DND-41 (cell line): ENCODE measurements at regions not wholly inside any gene's neighbourhood (a gene's known extent, or its start where the extent isn't known, plus 50 kb on each side); places are given as distances from the start of the nearest gene placed in this dataset.

ENCODE experiments used
- ATAC-seq: fragments of 200-7000 bp; cut with Tn5 transposase; 3 replicates; pipeline ENCODE4 v1.9.1; 2021; ENCODE audit warnings: low read depth; ENCODE audit not compliant: insufficient read depth
- DNase-seq: peaks from one replicate; pipeline ENCODE4 v3.0.0-alpha.2; 2020
- H2AFZ ChIP-seq: 2 replicates; pipeline ENCODE4 v1.6.0; 2012; ENCODE audit warnings: low read depth, low read length
- H3K27ac ChIP-seq: 2 replicates; pipeline ENCODE4 v1.5.1; 2012; ENCODE audit warnings: low read length, inconsistent platforms
- H3K27me3 ChIP-seq: fragments of 200-600 bp; sonication (generic); 2 replicates; pipeline ENCODE4 v1.6.0; 2012; ENCODE audit warnings: low read length, mild to moderate bottlenecking, inconsistent platforms; ENCODE audit not compliant: insufficient read depth, poor library complexity
- H3K36me3 ChIP-seq: 2 replicates; pipeline ENCODE4 v1.5.1; 2012; ENCODE audit warnings: low read length, inconsistent platforms; ENCODE audit not compliant: insufficient read depth
- H3K4me1 ChIP-seq: 2 replicates; pipeline ENCODE4 v1.5.1; 2012; ENCODE audit warnings: mild to moderate bottlenecking, low read length; ENCODE audit not compliant: insufficient read depth
- H3K4me2 ChIP-seq: 2 replicates; pipeline ENCODE4 v1.6.0; 2012; ENCODE audit warnings: mild to moderate bottlenecking, moderate library complexity, low read length, inconsistent platforms; ENCODE audit not compliant: insufficient read depth
- H3K4me3 ChIP-seq, 2 experiments: fragments of 200-600 bp in 1 of 2; shearing (Covaris generic) in 1 of 2; 2 replicates each; pipeline ENCODE4 v1.5.1; 2012 to 2016; ENCODE audit warnings: inconsistent platforms in 2 of 2, low read length in 2 of 2, mild to moderate bottlenecking in 2 of 2, low read depth in 1 of 2, moderate library complexity in 1 of 2
- H3K79me2 ChIP-seq: 2 replicates; pipeline ENCODE4 v1.6.0; 2012; ENCODE audit warnings: low read length, inconsistent platforms; ENCODE audit not compliant: insufficient read depth
- H3K9ac ChIP-seq: 2 replicates; pipeline ENCODE4 v1.6.0; 2012; ENCODE audit warnings: low read depth, mild to moderate bottlenecking, inconsistent platforms, low read length, moderate library complexity
- H3K9me3 ChIP-seq: 2 replicates; pipeline ENCODE4 v1.5.1; 2012; ENCODE audit warnings: low read length, moderate library complexity, mild to moderate bottlenecking, inconsistent platforms; ENCODE audit not compliant: insufficient read depth, severe bottlenecking
- H4K20me1 ChIP-seq: 2 replicates; pipeline ENCODE4 v1.6.0; 2012; ENCODE audit warnings: low read length; ENCODE audit not compliant: insufficient read depth
- EZH2 ChIP-seq: IDR thresholded peaks from 3 replicates; pipeline ENCODE4 v1.6.1; 2012; ENCODE audit warnings: borderline replicate concordance, low read depth, mild to moderate bottlenecking, moderate library complexity, low read length, inconsistent platforms; ENCODE audit not compliant: severe bottlenecking
- TF ChIP-seq, protein P1 (sequence below): IDR thresholded peaks from 2 replicates; pipeline ENCODE4 v1.5.1; 2012; ENCODE audit warnings: borderline replicate concordance, low read length, moderate library complexity, mild to moderate bottlenecking; ENCODE audit not compliant: poor library complexity, severe bottlenecking; ENCODE audit errors: extremely low read depth

DNA sequence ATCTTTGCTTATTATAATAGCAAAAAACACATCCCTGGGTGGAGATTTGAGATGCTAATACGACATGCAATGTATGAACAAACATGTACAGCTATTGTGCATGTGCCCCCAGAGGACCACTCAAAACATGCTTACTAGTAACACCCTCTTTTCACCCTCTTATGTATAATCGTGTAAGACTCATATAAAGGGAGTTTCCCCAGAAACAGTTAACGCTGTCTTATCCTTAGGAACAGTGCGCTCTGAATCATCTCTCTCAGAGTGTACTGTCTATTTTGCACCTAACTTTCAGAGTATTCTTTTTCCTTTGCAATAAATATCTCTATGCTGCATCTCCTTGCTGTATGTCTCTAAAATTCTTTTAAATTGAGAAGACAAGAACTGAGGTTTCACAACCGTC lies 2604.0 kb downstream of the PCDH9 start:
- H3K27me3 ChIP-seq = no peaks in the 10 kb centered on the region
- no peak overlapping the region for H3K4me3 ChIP-seq
- no peaks in the 10 kb centered on the region for H3K4me1 ChIP-seq
- DNase-seq (no peak), ATAC-seq (no peak)
- no peaks in the 10 kb centered on the region for H4K20me1 ChIP-seq
- no peak for TF ChIP-seq EZH2
- TF ChIP-seq, protein P1, sequence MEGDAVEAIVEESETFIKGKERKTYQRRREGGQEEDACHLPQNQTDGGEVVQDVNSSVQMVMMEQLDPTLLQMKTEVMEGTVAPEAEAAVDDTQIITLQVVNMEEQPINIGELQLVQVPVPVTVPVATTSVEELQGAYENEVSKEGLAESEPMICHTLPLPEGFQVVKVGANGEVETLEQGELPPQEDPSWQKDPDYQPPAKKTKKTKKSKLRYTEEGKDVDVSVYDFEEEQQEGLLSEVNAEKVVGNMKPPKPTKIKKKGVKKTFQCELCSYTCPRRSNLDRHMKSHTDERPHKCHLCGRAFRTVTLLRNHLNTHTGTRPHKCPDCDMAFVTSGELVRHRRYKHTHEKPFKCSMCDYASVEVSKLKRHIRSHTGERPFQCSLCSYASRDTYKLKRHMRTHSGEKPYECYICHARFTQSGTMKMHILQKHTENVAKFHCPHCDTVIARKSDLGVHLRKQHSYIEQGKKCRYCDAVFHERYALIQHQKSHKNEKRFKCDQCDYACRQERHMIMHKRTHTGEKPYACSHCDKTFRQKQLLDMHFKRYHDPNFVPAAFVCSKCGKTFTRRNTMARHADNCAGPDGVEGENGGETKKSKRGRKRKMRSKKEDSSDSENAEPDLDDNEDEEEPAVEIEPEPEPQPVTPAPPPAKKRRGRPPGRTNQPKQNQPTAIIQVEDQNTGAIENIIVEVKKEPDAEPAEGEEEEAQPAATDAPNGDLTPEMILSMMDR = no peak
- H3K27ac ChIP-seq = no peak overlapping the region
- no peak overlapping the region for H2AFZ ChIP-seq
- H3K9me3 ChIP-seq = no peaks in the 10 kb centered on the region
- H3K9ac ChIP-seq = no peak overlapping the region
- no peaks in the 10 kb centered on the region for H3K36me3 ChIP-seq
- no peak overlapping the region for H3K4me2 ChIP-seq
- H3K79me2 ChIP-seq = no peaks in the 10 kb centered on the region

DNA sequence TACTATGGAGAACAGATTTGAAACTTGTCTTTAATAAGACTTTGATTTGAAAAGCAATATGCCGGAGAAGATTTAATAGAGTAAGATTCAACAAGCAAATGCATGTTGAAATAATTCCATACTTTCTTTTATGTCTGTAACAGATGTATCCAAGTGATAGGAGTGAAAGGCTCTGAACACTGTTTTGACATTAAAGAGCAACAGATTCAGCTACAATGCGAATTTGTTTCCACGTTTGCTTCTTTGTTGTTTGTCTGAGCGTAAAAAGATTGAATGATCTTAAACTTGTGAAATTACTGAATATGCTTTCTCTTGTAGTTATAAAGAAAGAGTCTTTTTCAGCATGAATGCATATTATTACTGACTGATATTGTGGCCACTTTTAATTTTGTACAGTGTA lies 2612.9 kb downstream of the PCDH9 start:
- TF ChIP-seq, protein P1 = no peak
- TF ChIP-seq EZH2 = no peak
- Histone ChIP-seq H4K20me1 (no peaks in the 10 kb centered on the region), H2AFZ (no peak overlapping the region), H3K4me1 (no peaks in the 10 kb centered on the region), H3K27me3 (no peaks in the 10 kb centered on the region), H3K27ac (no peak overlapping the region), H3K9me3 (no peaks in the 10 kb centered on the region), H3K4me3 (no peak overlapping the region), H3K36me3 (no peaks in the 10 kb centered on the region), H3K4me2 (no peak overlapping the region), H3K79me2 (no peaks in the 10 kb centered on the region), H3K9ac (no peak overlapping the region)
- no peak for DNase-seq
- no peak for ATAC-seq

DNA sequence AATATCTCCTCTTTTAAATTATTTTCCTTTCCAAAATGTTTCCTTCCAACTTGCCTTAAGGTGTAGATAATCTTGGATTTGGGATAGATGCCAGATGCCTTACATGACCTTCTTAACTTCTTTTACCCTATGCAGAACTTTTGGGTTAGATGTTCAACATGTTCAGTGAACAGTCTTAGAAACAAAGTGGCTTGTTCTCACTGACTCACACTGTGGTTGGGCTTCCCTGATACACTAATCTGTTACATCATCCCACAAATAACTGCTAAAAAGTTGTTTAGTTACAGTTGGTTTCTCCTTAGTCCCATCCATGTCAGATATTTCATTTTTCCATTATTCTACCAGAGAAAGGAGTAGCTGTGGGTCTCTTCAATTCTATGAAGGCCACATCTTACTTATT lies 2638.2 kb downstream of the PCDH9 start:
- DNase-seq (no peak), ATAC-seq (no peak)
- Histone ChIP-seq H3K27me3 (no peaks in the 10 kb centered on the region), H4K20me1 (no peaks in the 10 kb centered on the region), H3K36me3 (no peaks in the 10 kb centered on the region), H3K4me2 (no peak overlapping the region), H2AFZ (no peak overlapping the region), H3K79me2 (no peaks in the 10 kb centered on the region), H3K4me3 (no peak overlapping the region), H3K27ac (no peak overlapping the region), H3K4me1 (no peaks in the 10 kb centered on the region), H3K9ac (no peak overlapping the region), H3K9me3 (no peaks in the 10 kb centered on the region)
- no peak for TF ChIP-seq EZH2
- TF ChIP-seq, protein P1 = no peak

DNA sequence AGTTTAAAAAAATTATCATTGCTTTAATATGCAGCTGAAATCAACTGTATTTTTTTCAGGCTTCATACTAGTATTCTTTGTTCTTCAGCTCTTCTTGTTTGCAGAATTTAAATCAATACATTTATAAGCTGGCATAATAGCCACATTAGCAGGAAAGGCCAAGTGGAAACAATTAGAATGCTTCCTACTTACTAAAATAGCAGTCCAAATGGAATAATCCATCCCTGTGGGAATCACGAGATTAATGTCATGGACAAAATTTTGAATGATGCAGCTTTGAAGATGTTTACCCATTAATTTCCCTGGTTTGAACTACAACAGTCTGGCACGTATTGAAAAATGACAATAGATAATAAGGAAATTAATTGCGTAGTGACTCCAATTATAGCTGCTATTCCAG lies 2650.8 kb downstream of the PCDH9 start:
- H3K9ac ChIP-seq = no peak overlapping the region
- TF ChIP-seq EZH2 = no peak
- H3K4me1 ChIP-seq = no peaks in the 10 kb centered on the region
- no peak overlapping the region for H3K4me3 ChIP-seq
- no peak for DNase-seq
- H3K9me3 ChIP-seq = no peaks in the 10 kb centered on the region
- H3K27me3 ChIP-seq = no peaks in the 10 kb centered on the region
- no peaks in the 10 kb centered on the region for H4K20me1 ChIP-seq
- no peak for ATAC-seq
- no peak overlapping the region for H3K4me2 ChIP-seq
- no peaks in the 10 kb centered on the region for H3K36me3 ChIP-seq
- no peak overlapping the region for H2AFZ ChIP-seq
- H3K27ac ChIP-seq = no peak overlapping the region
- H3K79me2 ChIP-seq = no peaks in the 10 kb centered on the region
